HG03066 (cell line): ENCODE measurements at regions not wholly inside any gene's neighbourhood (a gene's known extent, or its start where the extent isn't known, plus 50 kb on each side); places are given as distances from the start of the nearest gene placed in this dataset.

Source experiments
- ATAC-seq: cut with Tn5 transposase; IDR thresholded peaks from one replicate; pipeline ENCODE4 v1.9.1; 2021; ENCODE audit warnings: low read depth; ENCODE audit not compliant: unreplicated experiment

- ATAC-seq: no peak
Observed at GRCh38 chr4:100742045-100742444, 224.2 kb upstream of the EMCN start.

GRCh38 chr4:100739426-100739825 is 221.6 kb upstream of the EMCN start:
- no peak for ATAC-seq

- ATAC-seq: no peak
Observed at GRCh38 chr4:100738196-100739165, 220.7 kb upstream of the EMCN start.

GRCh38 chr4:100736641-100737451 is 219.0 kb upstream of the EMCN start:
- no peak for ATAC-seq

DNA sequence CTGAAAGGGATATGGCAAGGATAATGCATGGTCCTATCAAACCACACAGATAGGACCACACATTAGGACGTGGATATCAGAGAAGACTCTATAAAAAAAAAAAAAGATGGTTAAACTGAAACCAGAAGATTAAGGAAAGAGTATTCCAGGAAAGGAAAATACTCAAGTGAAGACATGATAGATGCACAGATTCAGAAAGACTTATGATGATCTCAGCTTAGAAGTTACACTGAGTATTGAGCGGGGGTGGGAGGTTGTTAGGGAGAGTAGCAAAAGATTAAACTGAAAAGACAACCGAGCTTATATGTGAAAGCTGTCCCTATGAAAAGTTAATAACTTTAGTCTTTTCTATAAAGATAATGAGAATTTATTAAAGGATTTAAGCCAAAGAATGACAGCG is 211.0 kb upstream of the EMCN start:
- ATAC-seq: no peak

- ATAC-seq: no peak
Observed at GRCh38 chr4:100722866-100723459, 205.1 kb upstream of the EMCN start.

DNA sequence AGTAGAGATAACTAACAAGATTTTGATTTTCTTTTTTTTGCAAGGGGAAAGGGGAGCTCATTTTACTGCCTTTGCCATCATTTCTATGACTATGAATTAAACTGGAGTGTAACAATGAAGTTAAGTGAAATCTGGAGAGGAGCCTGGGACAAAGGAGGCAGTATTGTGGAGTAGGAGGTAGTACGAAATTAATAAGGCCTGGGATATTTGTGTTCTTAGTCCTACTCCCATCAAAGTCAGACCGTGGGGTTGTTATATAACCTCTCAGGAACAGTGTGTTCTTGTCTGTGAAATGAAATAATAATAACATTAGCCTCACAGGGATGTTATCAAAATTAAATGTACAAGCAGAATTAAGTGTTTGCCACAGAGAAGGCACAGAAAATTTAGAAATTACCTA is 204.3 kb upstream of the EMCN start:
- no peak for ATAC-seq

GRCh38 chr4:100721490-100721889 is 203.7 kb upstream of the EMCN start:
- no peak for ATAC-seq

- ATAC-seq: no peak
Observed at GRCh38 chr4:100721077-100721476, 203.3 kb upstream of the EMCN start.

- ATAC-seq: no peak
Observed at GRCh38 chr4:100716416-100716815, 198.6 kb upstream of the EMCN start.

DNA sequence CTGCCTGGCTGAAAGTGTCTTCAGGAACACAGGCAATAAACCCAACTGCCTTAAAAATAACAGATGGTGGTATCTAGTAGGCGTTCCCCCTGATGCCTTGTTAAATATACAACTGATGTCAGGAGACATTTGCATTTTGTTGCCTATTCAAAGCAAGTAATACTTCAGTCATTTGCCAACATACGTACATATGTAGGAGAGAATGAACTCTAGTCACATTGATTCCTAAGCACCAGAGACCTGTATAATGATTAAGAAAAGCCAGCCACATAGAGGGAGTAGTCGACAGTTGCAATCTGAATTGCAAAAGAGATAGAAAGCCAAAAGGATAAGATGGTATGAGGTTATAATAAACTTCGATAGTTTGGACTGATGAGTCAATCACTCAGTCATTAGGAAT is 191.0 kb upstream of the EMCN start:
- ATAC-seq: no peak

DNA sequence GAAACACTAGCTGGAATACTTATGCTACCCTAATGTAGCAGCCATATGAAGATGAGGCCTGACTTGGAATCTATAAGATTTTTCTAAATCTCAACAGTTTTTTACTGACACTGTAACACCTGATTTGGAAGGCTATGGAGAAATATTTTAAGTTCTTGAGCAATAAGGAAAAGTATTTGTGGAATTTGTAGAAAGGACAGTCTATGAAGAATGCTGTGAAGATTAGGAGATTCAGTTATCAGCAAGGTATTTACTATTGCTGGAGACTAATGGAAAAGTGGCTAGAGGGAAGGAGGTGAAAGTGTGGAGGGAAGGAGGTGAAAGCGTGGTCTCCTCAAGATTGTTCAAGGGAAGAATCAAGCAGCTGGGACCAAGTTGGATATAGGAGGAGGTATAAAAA is 190.0 kb upstream of the EMCN start:
- no peak for ATAC-seq

- ATAC-seq: no peak
Observed at GRCh38 chr4:100696531-100696930, 178.7 kb upstream of the EMCN start.

DNA sequence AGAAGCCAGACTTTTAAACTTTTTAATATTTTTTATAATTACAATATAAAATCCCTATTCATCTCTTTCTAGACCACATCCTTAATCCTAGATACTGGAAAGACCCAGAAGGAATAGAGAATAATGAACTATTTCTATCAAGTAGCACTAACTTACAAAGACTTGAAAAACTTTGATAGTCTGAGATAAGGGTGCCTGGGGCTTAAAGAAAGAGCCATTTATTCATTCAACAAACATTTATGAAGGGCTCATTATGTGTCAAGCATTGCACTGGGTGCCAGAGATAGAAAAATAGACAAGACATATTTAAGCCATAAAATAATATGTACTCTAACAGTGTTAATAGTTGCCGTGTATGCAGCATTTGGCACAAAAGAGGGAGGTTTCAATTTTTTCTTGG is 178.0 kb upstream of the EMCN start:
- ATAC-seq: no peak

DNA sequence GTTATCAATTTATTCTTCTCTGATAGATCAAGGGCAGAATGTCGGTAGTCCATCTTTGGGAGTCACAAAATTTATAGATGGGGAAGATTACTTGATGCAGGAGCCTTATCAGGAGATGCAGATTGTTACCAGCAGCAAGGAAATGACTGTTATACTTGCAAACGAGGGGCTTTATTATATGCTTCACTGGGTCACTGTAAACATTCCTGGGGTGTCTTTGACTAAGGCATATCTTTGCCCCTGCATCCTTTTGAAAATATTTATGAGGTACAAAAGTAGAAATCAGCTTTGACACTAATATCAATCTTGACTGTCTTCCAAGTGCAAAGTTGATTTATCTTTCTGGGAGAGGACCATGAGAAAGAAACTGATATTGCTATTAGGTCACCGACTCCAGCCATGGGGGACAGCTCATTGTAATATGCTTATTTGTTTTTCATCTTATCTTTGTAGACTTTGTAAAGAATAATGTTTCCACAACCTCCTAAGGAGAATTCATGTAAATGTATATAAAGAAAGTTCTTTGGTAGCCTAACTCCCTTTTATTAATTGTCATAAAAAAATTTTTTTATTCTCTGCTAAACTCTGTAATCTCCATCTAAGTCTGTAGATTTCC is 177.3 kb upstream of the EMCN start:
- ATAC-seq: no peak

DNA sequence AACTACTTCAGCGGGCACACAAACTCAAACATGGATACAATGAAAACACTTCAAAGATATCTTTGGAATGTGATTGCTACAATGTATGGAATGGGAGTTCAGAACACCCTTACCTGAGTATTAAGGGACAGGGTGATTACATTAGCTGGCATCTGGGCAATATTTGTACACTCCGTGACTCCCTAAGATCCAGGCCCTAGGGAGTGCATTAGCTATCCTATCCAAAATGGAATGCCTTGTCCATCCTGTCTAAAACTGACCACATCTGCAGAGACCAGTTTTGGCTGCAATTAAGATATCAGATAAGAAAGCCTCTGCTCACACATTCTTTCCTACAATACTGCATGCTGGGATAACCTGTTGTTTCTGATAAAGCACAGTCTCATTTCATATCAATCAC is 176.6 kb upstream of the EMCN start:
- ATAC-seq: no peak

- ATAC-seq: no peak
Observed at GRCh38 chr4:100690812-100691211, 173.0 kb upstream of the EMCN start.

GRCh38 chr4:100688368-100688767 is 170.5 kb upstream of the EMCN start:
- ATAC-seq: no peak

- no peak for ATAC-seq
Observed at GRCh38 chr4:100682477-100683218, 164.8 kb upstream of the EMCN start.

DNA sequence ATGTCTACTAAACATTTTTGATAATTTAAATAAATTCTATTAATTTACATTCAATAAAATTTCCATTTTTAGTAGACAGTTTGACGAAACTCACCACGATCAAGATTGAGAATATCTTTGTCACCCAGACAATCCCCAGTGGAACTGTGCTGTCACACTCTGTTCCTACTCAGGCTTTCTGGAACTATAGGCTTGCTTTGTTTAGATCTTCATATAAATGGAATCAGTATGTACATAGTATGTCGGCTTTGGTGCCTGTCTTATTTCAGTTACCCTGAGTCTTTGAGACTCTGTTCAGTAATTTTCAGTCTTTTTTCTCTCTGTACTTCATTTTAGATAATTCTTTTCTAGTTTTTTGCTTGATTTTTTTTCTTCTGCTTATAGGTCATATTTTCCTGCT is 163.5 kb upstream of the EMCN start:
- no peak for ATAC-seq
